ENCODE measurements at regions not wholly inside any gene's neighbourhood (a gene's known extent, or its start where the extent isn't known, plus 50 kb on each side); places are given as distances from the start of the nearest gene placed in this dataset.
A peak's percentile ranks its signal among the peaks of the same experiment; 100 is the strongest.

GRCh38 chr4:123809864-123810263, 413.3 kb downstream of the SPRY1 start:
- H3K4me2 ChIP-seq (ENCODE audit: extremely low read depth, insufficient read depth, low read length), result no peak overlapping the region
- no peak overlapping the region for H3K27ac ChIP-seq (ENCODE audit: insufficient read depth, low read length)
- DNase-seq (ENCODE audit: low read depth in 2 of 2), result no peak
- TF ChIP-seq EZH2 (IDR thresholded peaks at IDR 0.05; ENCODE audit: low read length, missing control alignments), result no peak
- no peak for TF ChIP-seq CTCF (conservative IDR thresholded peaks at IDR 0.05 in 1 of 2, IDR thresholded peaks at IDR 0.05 in 1 of 2; ENCODE audit: low read depth in 1 of 2, low read length in 2 of 2)
- no peaks in the 10 kb centered on the region for H3K9me3 ChIP-seq (ENCODE audit: control insufficient read depth, insufficient read depth, low read depth, low read length)
- H2AFZ ChIP-seq (ENCODE audit: low read length), result no peak overlapping the region
- H4K20me1 ChIP-seq (ENCODE audit: control insufficient read depth, extremely low read depth, insufficient read depth, low read length), result no peaks in the 10 kb centered on the region
- no peaks in the 10 kb centered on the region for H3K36me3 ChIP-seq (ENCODE audit: control insufficient read depth, insufficient read depth, low read length)
- H3K79me2 ChIP-seq (ENCODE audit: control insufficient read depth, insufficient read depth, low read length), result no peaks in the 10 kb centered on the region
- no peaks in the 10 kb centered on the region for H3K4me1 ChIP-seq (ENCODE audit: control insufficient read depth, extremely low read depth, insufficient read depth, low read length)
- no peak overlapping the region for H3K9ac ChIP-seq (ENCODE audit: insufficient read depth, low read length)
- H3K27me3 ChIP-seq (ENCODE audit: control insufficient read depth, insufficient read depth, low read length), result no peaks in the 10 kb centered on the region
- no peak overlapping the region for H3K4me3 ChIP-seq (replicated peaks in 1 of 4; ENCODE audit: control extremely low read depth in 1 of 4, insufficient read depth in 1 of 4, low read depth in 3 of 4, low read length in 4 of 4)

- no peaks in the 10 kb centered on the region for H4K20me1 ChIP-seq (ENCODE audit: control insufficient read depth, extremely low read depth, insufficient read depth, low read length)
- no peaks in the 10 kb centered on the region for H3K9me3 ChIP-seq (ENCODE audit: control insufficient read depth, insufficient read depth, low read depth, low read length)
- no peaks in the 10 kb centered on the region for H3K36me3 ChIP-seq (ENCODE audit: control insufficient read depth, insufficient read depth, low read length)
- no peak overlapping the region for H3K9ac ChIP-seq (ENCODE audit: insufficient read depth, low read length)
- H3K79me2 ChIP-seq (ENCODE audit: control insufficient read depth, insufficient read depth, low read length), result no peaks in the 10 kb centered on the region
- no peak for DNase-seq (ENCODE audit: low read depth in 2 of 2)
- H3K27me3 ChIP-seq (ENCODE audit: control insufficient read depth, insufficient read depth, low read length), result no peaks in the 10 kb centered on the region
- H3K4me2 ChIP-seq (ENCODE audit: extremely low read depth, insufficient read depth, low read length), result peak overlapping the region; percentile 65
- H3K4me3 ChIP-seq (replicated peaks in 1 of 4; ENCODE audit: control extremely low read depth in 1 of 4, insufficient read depth in 1 of 4, low read depth in 3 of 4, low read length in 4 of 4), result no peak overlapping the region
- H2AFZ ChIP-seq (ENCODE audit: low read length), result peak overlapping the region; percentile 84
- H3K27ac ChIP-seq (ENCODE audit: insufficient read depth, low read length), result no peak overlapping the region
- no peak for TF ChIP-seq CTCF (conservative IDR thresholded peaks at IDR 0.05 in 1 of 2, IDR thresholded peaks at IDR 0.05 in 1 of 2; ENCODE audit: low read depth in 1 of 2, low read length in 2 of 2)
- TF ChIP-seq EZH2 (IDR thresholded peaks at IDR 0.05; ENCODE audit: low read length, missing control alignments), result no peak
- no peaks in the 10 kb centered on the region for H3K4me1 ChIP-seq (ENCODE audit: control insufficient read depth, extremely low read depth, insufficient read depth, low read length)
These were observed 415.4 kb downstream of the SPRY1 start for GRCh38 chr4:123812066-123812390.

GRCh38 chr4:123813901-123814300, 417.3 kb downstream of the SPRY1 start:
- no peak for DNase-seq (ENCODE audit: low read depth in 2 of 2)
- Histone ChIP-seq H3K9ac (ENCODE audit: insufficient read depth, low read length) (no peak overlapping the region), H3K27ac (ENCODE audit: insufficient read depth, low read length) (no peak overlapping the region), H3K4me1 (ENCODE audit: control insufficient read depth, extremely low read depth, insufficient read depth, low read length) (no peaks in the 10 kb centered on the region), H3K27me3 (ENCODE audit: control insufficient read depth, insufficient read depth, low read length) (no peaks in the 10 kb centered on the region), H4K20me1 (ENCODE audit: control insufficient read depth, extremely low read depth, insufficient read depth, low read length) (no peaks in the 10 kb centered on the region), H3K36me3 (ENCODE audit: control insufficient read depth, insufficient read depth, low read length) (no peaks in the 10 kb centered on the region), H3K9me3 (ENCODE audit: control insufficient read depth, insufficient read depth, low read depth, low read length) (no peaks in the 10 kb centered on the region), H3K4me3 (replicated peaks in 1 of 4; ENCODE audit: control extremely low read depth in 1 of 4, insufficient read depth in 1 of 4, low read depth in 3 of 4, low read length in 4 of 4) (no peak overlapping the region), H3K79me2 (ENCODE audit: control insufficient read depth, insufficient read depth, low read length) (no peaks in the 10 kb centered on the region), H2AFZ (ENCODE audit: low read length) (no peak overlapping the region), H3K4me2 (ENCODE audit: extremely low read depth, insufficient read depth, low read length) (no peak overlapping the region)
- TF ChIP-seq EZH2 (IDR thresholded peaks at IDR 0.05; ENCODE audit: low read length, missing control alignments) (no peak), CTCF (conservative IDR thresholded peaks at IDR 0.05 in 1 of 2, IDR thresholded peaks at IDR 0.05 in 1 of 2; ENCODE audit: low read depth in 1 of 2, low read length in 2 of 2) (no peak)

Measured in fibroblast of lung (primary cell).